ENCODE measurements at regions not wholly inside any gene's neighbourhood (a gene's known extent, or its start where the extent isn't known, plus 50 kb on each side); places are given as distances from the start of the nearest gene placed in this dataset.

- TF ChIP-seq HNF1A (IDR thresholded peaks at IDR 0.05; ENCODE audit: low read depth): peak; percentile 83
- peak; percentile 91 for TF ChIP-seq HNF1A (CRISPR knock-in tag; IDR thresholded peaks at IDR 0.05; ENCODE audit: borderline replicate concordance)
- TF ChIP-seq ZNF3 (CRISPR knock-in tag; IDR thresholded peaks at IDR 0.05): no peak
- no peak for TF ChIP-seq ETV5 (CRISPR knock-in tag; IDR thresholded peaks at IDR 0.05; ENCODE audit: borderline replicate concordance)
- peak; percentile 29; the same call in 1 of the 2 replicates for TF ChIP-seq PITX1 (CRISPR knock-in tag; IDR thresholded peaks at IDR 0.05)
- TF ChIP-seq ZNF781 (CRISPR knock-in tag; IDR thresholded peaks at IDR 0.05; ENCODE audit: borderline replicate concordance, not compliant biosample characterization): no peak
- TF ChIP-seq ZNF598 (CRISPR knock-in tag; IDR thresholded peaks at IDR 0.05; ENCODE audit: borderline replicate concordance): no peak
- TF ChIP-seq ZNF329 (CRISPR knock-in tag; IDR thresholded peaks at IDR 0.05; ENCODE audit: low read depth): no peak
- TF ChIP-seq PREB (CRISPR knock-in tag; IDR thresholded peaks at IDR 0.05): no peak
- no peak for TF ChIP-seq KDM5B (CRISPR knock-in tag; IDR thresholded peaks at IDR 0.05; ENCODE audit: borderline replicate concordance)
- no peak for TF ChIP-seq NAIF1 (CRISPR knock-in tag; IDR thresholded peaks at IDR 0.05; ENCODE audit: borderline replicate concordance)
- TF ChIP-seq ZNF614 (CRISPR knock-in tag; IDR thresholded peaks at IDR 0.05; ENCODE audit: borderline replicate concordance): 0 out of 2 replicates have a peak, but pooled peaks have one; percentile 17
- TF ChIP-seq REL (CRISPR knock-in tag; conservative IDR thresholded peaks at IDR 0.05): no peak
- no peak for TF ChIP-seq CHCHD3 (CRISPR knock-in tag; IDR thresholded peaks at IDR 0.05)
- peak; percentile 60 for TF ChIP-seq ZNF7 (CRISPR knock-in tag; IDR thresholded peaks at IDR 0.05)
- peak; percentile 54 for TF ChIP-seq POLR2AphosphoS5 (IDR thresholded peaks at IDR 0.05; ENCODE audit: low read depth, low read length)
- TF ChIP-seq SP4 (CRISPR knock-in tag; IDR thresholded peaks at IDR 0.05): 0 out of 2 replicates have a peak, but pooled peaks have one; percentile 26
- TF ChIP-seq ZNF232 (CRISPR knock-in tag; IDR thresholded peaks at IDR 0.05; ENCODE audit: borderline replicate concordance): no peak
- TF ChIP-seq ZNF414 (CRISPR knock-in tag; IDR thresholded peaks at IDR 0.05): no peak
- TF ChIP-seq EHMT2 (IDR thresholded peaks at IDR 0.05; ENCODE audit: borderline replicate concordance, low read depth, low read length): no peak
- no peak for TF ChIP-seq HES4 (CRISPR knock-in tag; IDR thresholded peaks at IDR 0.05; ENCODE audit: borderline replicate concordance)
- no peak for TF ChIP-seq SETDB1 (CRISPR knock-in tag; IDR thresholded peaks at IDR 0.05; ENCODE audit: borderline replicate concordance)
- no peak for TF ChIP-seq BATF2 (CRISPR knock-in tag; IDR thresholded peaks at IDR 0.05)
- no peak for TF ChIP-seq AGO1 (IDR thresholded peaks at IDR 0.05; ENCODE audit: low read depth, low read length, poor library complexity, severe bottlenecking)
- TF ChIP-seq JUN (CRISPR knock-in tag; IDR thresholded peaks at IDR 0.05): no peak
These were observed 110.5 kb upstream of the FUT8 start (continued) for GRCh38 chr14:65301862-65302539.
